Ishikawa (cell line): ENCODE measurements at regions not wholly inside any gene's neighbourhood (a gene's known extent, or its start where the extent isn't known, plus 50 kb on each side); places are given as distances from the start of the nearest gene placed in this dataset.

Experiments
- EP300 ChIP-seq: IDR thresholded peaks from 2 replicates; pipeline ENCODE4 v1.6.1; 2012; ENCODE audit warnings: borderline replicate concordance
- FOXM1 ChIP-seq: IDR thresholded peaks from 2 replicates; pipeline ENCODE4 v1.6.1; 2012; ENCODE audit warnings: low read depth, borderline replicate concordance
- MAX ChIP-seq: IDR thresholded peaks from 2 replicates; pipeline ENCODE4 v1.6.1; 2012
- NFIC ChIP-seq: IDR thresholded peaks from 2 replicates; pipeline ENCODE4 v1.6.1; 2012
- REST ChIP-seq: IDR thresholded peaks from 2 replicates; pipeline ENCODE4 v1.6.1; 2012; ENCODE audit warnings: low read depth, mild to moderate bottlenecking
- TEAD4 ChIP-seq: IDR thresholded peaks from 2 replicates; pipeline ENCODE4 v1.6.1; 2012
- ZBTB7A ChIP-seq: IDR thresholded peaks from 2 replicates; pipeline ENCODE4 v1.6.1; 2012; ENCODE audit warnings: low read depth

- TF ChIP-seq REST (no peak), ZBTB7A (no peak), EP300 (no peak), TEAD4 (no peak), NFIC (no peak), FOXM1 (no peak), MAX (no peak)
These were observed 61.6 kb upstream of the RUNX3 start for GRCh38 chr1:24991697-24992096.
